Pons (tissue), 1 donor: ENCODE measurements at regions not wholly inside any gene's neighbourhood (a gene's known extent, or its start where the extent isn't known, plus 50 kb on each side); places are given as distances from the start of the nearest gene placed in this dataset.

Source experiments
- DNase-seq: peaks from one replicate; pipeline ENCODE4 v3.0.0-alpha.2; 2016; ENCODE audit warnings: low spot score

- no peak for DNase-seq
Measured at GRCh38 chr4:152269448-152270191, 266.3 kb downstream of the FBXW7 start.

- DNase-seq = no peak
Measured at GRCh38 chr4:152267811-152268210, 268.1 kb downstream of the FBXW7 start.

GRCh38 chr4:152266831-152267480 lies 268.9 kb downstream of the FBXW7 start:
- DNase-seq = no peak

GRCh38 chr4:152265149-152265621 lies 270.7 kb downstream of the FBXW7 start:
- no peak for DNase-seq

- no peak for DNase-seq
Measured at GRCh38 chr4:152264106-152264505, 271.8 kb downstream of the FBXW7 start.

GRCh38 chr4:152259866-152260265 lies 276.0 kb downstream of the FBXW7 start:
- DNase-seq = no peak

- DNase-seq = no peak
Measured at GRCh38 chr4:152258804-152259708, 276.8 kb downstream of the FBXW7 start.

GRCh38 chr4:152258391-152258790 lies 277.5 kb downstream of the FBXW7 start:
- DNase-seq = no peak

- DNase-seq = no peak
Measured at GRCh38 chr4:152257601-152258066, 278.3 kb downstream of the FBXW7 start.

GRCh38 chr4:152256996-152257395 lies 278.9 kb downstream of the FBXW7 start:
- no peak for DNase-seq

- no peak for DNase-seq
Measured at GRCh38 chr4:152255437-152255836, 280.5 kb downstream of the FBXW7 start.

- no peak for DNase-seq
Measured at GRCh38 chr4:152248347-152248746, 287.5 kb downstream of the FBXW7 start.

GRCh38 chr4:152247271-152247975 lies 288.5 kb downstream of the FBXW7 start:
- no peak for DNase-seq

GRCh38 chr4:152246659-152247058 lies 289.2 kb downstream of the FBXW7 start:
- DNase-seq = no peak

- no peak for DNase-seq
Measured at GRCh38 chr4:152245680-152246079, 290.2 kb downstream of the FBXW7 start.

GRCh38 chr4:152244659-152245058 lies 291.2 kb downstream of the FBXW7 start:
- DNase-seq = no peak

GRCh38 chr4:152243896-152244595 lies 291.8 kb downstream of the FBXW7 start:
- no peak for DNase-seq

GRCh38 chr4:152243206-152243605 lies 292.7 kb downstream of the FBXW7 start:
- no peak for DNase-seq

GRCh38 chr4:152240232-152240631 lies 295.7 kb downstream of the FBXW7 start:
- DNase-seq = no peak

GRCh38 chr4:152239216-152239615 lies 296.7 kb downstream of the FBXW7 start:
- no peak for DNase-seq

GRCh38 chr4:152236519-152237056 lies 299.3 kb downstream of the FBXW7 start:
- DNase-seq = no peak
